ENCODE measurements at regions not wholly inside any gene's neighbourhood (a gene's known extent, or its start where the extent isn't known, plus 50 kb on each side); places are given as distances from the start of the nearest gene placed in this dataset.

DNA sequence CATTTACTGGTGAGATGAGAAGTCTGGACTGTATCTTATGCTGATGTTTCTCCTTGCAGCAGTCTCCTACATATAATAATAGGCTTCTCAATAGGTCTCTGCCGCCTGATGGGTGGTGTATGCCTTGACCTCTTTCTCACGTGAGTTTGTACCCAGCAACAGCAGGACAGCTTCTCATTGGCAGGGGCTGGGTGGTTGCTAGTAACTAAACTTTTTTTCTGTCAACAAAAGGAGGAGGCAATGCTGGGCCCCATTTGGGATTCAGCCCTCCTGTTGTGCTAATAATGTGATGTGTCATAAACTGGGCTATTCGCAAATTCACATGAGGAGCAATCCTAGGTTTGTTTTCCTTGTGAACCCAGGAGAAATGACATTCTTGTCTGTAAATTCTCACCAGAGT lies 533.6 kb downstream of the GATA3 start:
- Mint-ChIP-seq H3K4me3 (ENCODE audit: unreplicated experiment) (no peak overlapping the region), H3K27ac (ENCODE audit: unreplicated experiment) (no peak overlapping the region), H3K9me3 (ENCODE audit: unreplicated experiment) (no peaks in the 10 kb centered on the region), H3K36me3 (ENCODE audit: unreplicated experiment) (no peaks in the 10 kb centered on the region), H3K27me3 (ENCODE audit: unreplicated experiment) (no peaks in the 10 kb centered on the region), H3K4me1 (ENCODE audit: low read depth, unreplicated experiment) (no peaks in the 10 kb centered on the region)
- DNase-seq, result no peak
- TF ChIP-seq, protein P1, sequence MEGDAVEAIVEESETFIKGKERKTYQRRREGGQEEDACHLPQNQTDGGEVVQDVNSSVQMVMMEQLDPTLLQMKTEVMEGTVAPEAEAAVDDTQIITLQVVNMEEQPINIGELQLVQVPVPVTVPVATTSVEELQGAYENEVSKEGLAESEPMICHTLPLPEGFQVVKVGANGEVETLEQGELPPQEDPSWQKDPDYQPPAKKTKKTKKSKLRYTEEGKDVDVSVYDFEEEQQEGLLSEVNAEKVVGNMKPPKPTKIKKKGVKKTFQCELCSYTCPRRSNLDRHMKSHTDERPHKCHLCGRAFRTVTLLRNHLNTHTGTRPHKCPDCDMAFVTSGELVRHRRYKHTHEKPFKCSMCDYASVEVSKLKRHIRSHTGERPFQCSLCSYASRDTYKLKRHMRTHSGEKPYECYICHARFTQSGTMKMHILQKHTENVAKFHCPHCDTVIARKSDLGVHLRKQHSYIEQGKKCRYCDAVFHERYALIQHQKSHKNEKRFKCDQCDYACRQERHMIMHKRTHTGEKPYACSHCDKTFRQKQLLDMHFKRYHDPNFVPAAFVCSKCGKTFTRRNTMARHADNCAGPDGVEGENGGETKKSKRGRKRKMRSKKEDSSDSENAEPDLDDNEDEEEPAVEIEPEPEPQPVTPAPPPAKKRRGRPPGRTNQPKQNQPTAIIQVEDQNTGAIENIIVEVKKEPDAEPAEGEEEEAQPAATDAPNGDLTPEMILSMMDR (IDR thresholded peaks at IDR 0.05; ENCODE audit: partially characterized antibody, unreplicated experiment), result no peak

DNA sequence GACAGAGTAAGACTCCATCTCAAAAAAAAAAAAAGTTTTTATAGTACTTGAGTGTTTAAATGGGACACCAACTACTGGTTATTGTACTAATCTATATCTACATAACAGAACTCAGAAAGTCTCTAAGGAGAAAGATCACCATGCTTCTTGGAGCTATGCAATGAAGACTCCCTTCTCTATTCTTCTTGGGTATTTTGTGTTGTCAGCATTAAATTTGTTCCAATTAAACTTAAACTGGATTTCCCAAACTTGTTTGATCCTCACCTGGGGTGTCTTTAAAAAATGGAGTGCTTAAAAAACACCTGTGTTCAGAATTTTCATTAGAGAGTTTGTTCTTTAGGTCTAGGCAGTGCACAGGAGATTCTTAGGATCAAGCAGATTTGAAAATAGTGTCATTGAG lies 536.0 kb downstream of the GATA3 start:
- TF ChIP-seq, protein P1 (IDR thresholded peaks at IDR 0.05; ENCODE audit: partially characterized antibody, unreplicated experiment), result no peak
- Mint-ChIP-seq H3K9me3 (ENCODE audit: unreplicated experiment) (no peaks in the 10 kb centered on the region), H3K36me3 (ENCODE audit: unreplicated experiment) (no peaks in the 10 kb centered on the region), H3K4me3 (ENCODE audit: unreplicated experiment) (no peak overlapping the region), H3K27ac (ENCODE audit: unreplicated experiment) (no peak overlapping the region), H3K4me1 (ENCODE audit: low read depth, unreplicated experiment) (no peaks in the 10 kb centered on the region), H3K27me3 (ENCODE audit: unreplicated experiment) (no peaks in the 10 kb centered on the region)
- DNase-seq, result no peak

DNA sequence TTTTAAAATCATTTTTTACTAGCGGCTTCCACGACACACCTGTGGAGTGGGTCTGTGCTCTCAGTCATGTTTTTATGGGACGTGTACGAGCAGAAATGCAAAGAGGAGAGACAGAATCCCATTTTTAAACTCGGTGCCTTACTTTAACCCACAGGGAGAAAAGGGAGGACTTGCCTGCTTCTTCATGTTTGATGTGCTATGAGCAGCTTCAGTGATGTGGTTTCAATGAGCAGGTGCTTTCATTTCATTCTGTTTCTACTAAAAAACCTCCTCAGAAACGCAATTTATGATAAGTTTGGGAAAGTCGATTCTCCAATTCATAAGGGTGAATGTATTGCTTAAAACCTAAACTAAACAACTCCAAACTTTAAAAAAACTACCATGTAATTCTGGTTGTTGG lies 537.2 kb downstream of the GATA3 start:
- H3K4me1 Mint-ChIP-seq (ENCODE audit: low read depth, unreplicated experiment), result no peaks in the 10 kb centered on the region
- TF ChIP-seq, protein P1 (IDR thresholded peaks at IDR 0.05; ENCODE audit: partially characterized antibody, unreplicated experiment), result no peak

DNA sequence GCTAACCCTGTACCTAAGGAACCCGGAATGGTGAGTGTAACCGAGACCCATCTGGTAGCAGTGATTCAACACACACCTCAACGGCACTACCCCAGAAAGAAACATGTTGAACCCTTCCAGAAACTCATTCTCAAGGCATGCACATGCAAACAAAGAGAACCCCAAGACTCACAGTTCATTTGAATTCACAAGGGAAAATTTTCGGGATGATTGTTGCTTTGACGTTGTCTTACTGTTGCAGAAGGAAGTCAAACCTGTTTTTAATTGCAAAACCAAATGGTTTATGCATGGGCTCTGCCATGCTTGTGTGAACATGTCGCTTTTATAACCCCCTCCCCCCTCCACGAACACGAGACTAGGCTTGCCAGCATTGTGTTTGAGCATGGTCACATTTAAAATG lies 539.7 kb downstream of the GATA3 start:
- Mint-ChIP-seq H3K4me1 (ENCODE audit: low read depth, unreplicated experiment) (no peaks in the 10 kb centered on the region), H3K4me3 (ENCODE audit: unreplicated experiment) (no peak overlapping the region), H3K9me3 (ENCODE audit: unreplicated experiment) (no peaks in the 10 kb centered on the region), H3K36me3 (ENCODE audit: unreplicated experiment) (no peaks in the 10 kb centered on the region), H3K27ac (ENCODE audit: unreplicated experiment) (no peak overlapping the region), H3K27me3 (ENCODE audit: unreplicated experiment) (no peaks in the 10 kb centered on the region)
- TF ChIP-seq, protein P1 (IDR thresholded peaks at IDR 0.05; ENCODE audit: partially characterized antibody, unreplicated experiment), result no peak
- no peak for DNase-seq

More for the DNA sequence above, 537.2 kb downstream of the GATA3 start:
- Mint-ChIP-seq H3K27me3 (ENCODE audit: unreplicated experiment) (no peaks in the 10 kb centered on the region), H3K27ac (ENCODE audit: unreplicated experiment) (no peak overlapping the region), H3K4me3 (ENCODE audit: unreplicated experiment) (no peak overlapping the region), H3K9me3 (ENCODE audit: unreplicated experiment) (no peaks in the 10 kb centered on the region), H3K36me3 (ENCODE audit: unreplicated experiment) (no peaks in the 10 kb centered on the region)
- no peak for DNase-seq

DNA sequence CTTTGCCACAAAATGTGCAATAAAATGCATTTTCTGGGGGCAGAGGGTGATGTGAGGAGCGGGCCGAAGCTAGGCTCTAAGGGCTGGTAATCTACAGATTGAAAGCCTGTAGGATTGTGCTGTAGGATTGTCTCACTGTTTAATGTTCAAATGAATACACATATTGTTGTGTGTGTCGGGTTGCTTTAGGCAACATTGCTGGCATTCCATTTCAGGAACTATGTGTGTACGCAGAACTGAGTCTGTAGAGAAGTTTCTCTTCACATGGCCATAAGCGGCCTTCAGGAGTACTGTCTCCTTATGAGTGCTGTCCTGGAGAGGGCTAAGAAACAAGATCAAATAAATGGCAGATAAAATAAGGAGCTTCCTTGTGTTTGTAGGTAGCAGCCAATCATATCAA lies 540.2 kb downstream of the GATA3 start:
- Mint-ChIP-seq H3K27me3 (ENCODE audit: unreplicated experiment) (no peaks in the 10 kb centered on the region), H3K9me3 (ENCODE audit: unreplicated experiment) (no peaks in the 10 kb centered on the region), H3K36me3 (ENCODE audit: unreplicated experiment) (no peaks in the 10 kb centered on the region), H3K4me3 (ENCODE audit: unreplicated experiment) (no peak overlapping the region), H3K4me1 (ENCODE audit: low read depth, unreplicated experiment) (no peaks in the 10 kb centered on the region), H3K27ac (ENCODE audit: unreplicated experiment) (no peak overlapping the region)
- TF ChIP-seq, protein P1 (IDR thresholded peaks at IDR 0.05; ENCODE audit: partially characterized antibody, unreplicated experiment), result no peak
- DNase-seq, result no peak
